Cardiac muscle cell (in vitro differentiated cells and primary cell): ENCODE measurements at regions not wholly inside any gene's neighbourhood (a gene's known extent, or its start where the extent isn't known, plus 50 kb on each side); places are given as distances from the start of the nearest gene placed in this dataset.
A peak's percentile ranks its signal among the peaks of the same experiment; 100 is the strongest.

Experiments used
- DNase-seq, 2 donors: peaks; one replicate each; pipeline versions ENCODE4 v3.0.0 to v3.0.0-alpha.2; 2010 to 2017; ENCODE audit warnings: low read depth in 1 of 2, low spot score in 1 of 2
- H3K27ac ChIP-seq: fragments of 200-600 bp; sonication (generic); 2 replicates; pipeline ENCODE4 v1.5.1; 2016
- H3K27me3 ChIP-seq: fragments of 200-600 bp; sonication (generic); 2 replicates; pipeline ENCODE4 v1.6.0; 2016; ENCODE audit warnings: control low read depth
- H3K36me3 ChIP-seq: fragments of 200-600 bp; sonication (generic); 2 replicates; pipeline ENCODE4 v1.5.1; 2016; ENCODE audit warnings: control low read depth
- H3K4me1 ChIP-seq: fragments of 200-600 bp; sonication (generic); 2 replicates; pipeline ENCODE4 v1.8.1; 2017; ENCODE audit warnings: low read depth, mild to moderate bottlenecking, mixed run types
- H3K4me3 ChIP-seq: fragments of 200-600 bp; sonication (generic); 2 replicates; pipeline ENCODE4 v1.5.1; 2016; ENCODE audit warnings: mild to moderate bottlenecking
- H3K9me3 ChIP-seq: fragments of 200-600 bp; sonication (generic); 2 replicates; pipeline ENCODE4 v1.5.1; 2017; ENCODE audit warnings: low read depth, mild to moderate bottlenecking, control low read depth
- TF ChIP-seq, protein P1 (sequence below): IDR thresholded peaks from 2 replicates; pipeline ENCODE4 v1.5.1; 2012; ENCODE audit warnings: low read depth, mild to moderate bottlenecking, low read length

DNA sequence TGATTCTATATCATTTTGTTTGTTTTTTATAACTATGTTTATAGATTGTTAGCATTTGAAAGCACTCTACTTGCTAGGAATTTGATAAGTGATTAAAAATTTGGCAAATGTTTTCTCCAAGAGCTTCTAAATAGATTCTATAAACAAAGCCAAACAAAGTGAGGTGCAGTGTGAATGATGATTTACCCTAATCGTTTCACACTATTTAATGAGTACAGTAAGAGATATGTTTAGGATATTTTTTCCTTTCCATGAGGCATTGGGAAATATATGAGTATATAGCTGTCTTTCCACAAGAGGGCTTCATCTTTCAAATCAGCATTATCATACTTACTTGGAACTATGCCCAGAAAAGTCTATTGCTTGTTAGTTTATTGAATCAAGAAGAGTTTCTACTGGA is 277.0 kb upstream of the BRINP3 start:
- Histone ChIP-seq H3K27me3 (no peaks in the 10 kb centered on the region), H3K9me3 (no peaks in the 10 kb centered on the region), H3K4me3 (no peak overlapping the region), H3K27ac (no peak overlapping the region), H3K4me1 (peaks cover 3% of the 10 kb centered on the region), H3K36me3 (no peaks in the 10 kb centered on the region)
- TF ChIP-seq, protein P1, sequence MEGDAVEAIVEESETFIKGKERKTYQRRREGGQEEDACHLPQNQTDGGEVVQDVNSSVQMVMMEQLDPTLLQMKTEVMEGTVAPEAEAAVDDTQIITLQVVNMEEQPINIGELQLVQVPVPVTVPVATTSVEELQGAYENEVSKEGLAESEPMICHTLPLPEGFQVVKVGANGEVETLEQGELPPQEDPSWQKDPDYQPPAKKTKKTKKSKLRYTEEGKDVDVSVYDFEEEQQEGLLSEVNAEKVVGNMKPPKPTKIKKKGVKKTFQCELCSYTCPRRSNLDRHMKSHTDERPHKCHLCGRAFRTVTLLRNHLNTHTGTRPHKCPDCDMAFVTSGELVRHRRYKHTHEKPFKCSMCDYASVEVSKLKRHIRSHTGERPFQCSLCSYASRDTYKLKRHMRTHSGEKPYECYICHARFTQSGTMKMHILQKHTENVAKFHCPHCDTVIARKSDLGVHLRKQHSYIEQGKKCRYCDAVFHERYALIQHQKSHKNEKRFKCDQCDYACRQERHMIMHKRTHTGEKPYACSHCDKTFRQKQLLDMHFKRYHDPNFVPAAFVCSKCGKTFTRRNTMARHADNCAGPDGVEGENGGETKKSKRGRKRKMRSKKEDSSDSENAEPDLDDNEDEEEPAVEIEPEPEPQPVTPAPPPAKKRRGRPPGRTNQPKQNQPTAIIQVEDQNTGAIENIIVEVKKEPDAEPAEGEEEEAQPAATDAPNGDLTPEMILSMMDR = peak; percentile 16
- DNase-seq = peak in 1 of 2 donors; percentile 75

- Histone ChIP-seq H3K4me3 (no peak overlapping the region), H3K27ac (no peak overlapping the region), H3K36me3 (no peaks in the 10 kb centered on the region), H3K4me1 (no peaks in the 10 kb centered on the region), H3K27me3 (no peaks in the 10 kb centered on the region), H3K9me3 (no peaks in the 10 kb centered on the region)
- no peak for DNase-seq
- TF ChIP-seq, protein P1 = no peak
Measured at GRCh38 chr1:190759807-190760206, 282.1 kb upstream of the BRINP3 start.

DNA sequence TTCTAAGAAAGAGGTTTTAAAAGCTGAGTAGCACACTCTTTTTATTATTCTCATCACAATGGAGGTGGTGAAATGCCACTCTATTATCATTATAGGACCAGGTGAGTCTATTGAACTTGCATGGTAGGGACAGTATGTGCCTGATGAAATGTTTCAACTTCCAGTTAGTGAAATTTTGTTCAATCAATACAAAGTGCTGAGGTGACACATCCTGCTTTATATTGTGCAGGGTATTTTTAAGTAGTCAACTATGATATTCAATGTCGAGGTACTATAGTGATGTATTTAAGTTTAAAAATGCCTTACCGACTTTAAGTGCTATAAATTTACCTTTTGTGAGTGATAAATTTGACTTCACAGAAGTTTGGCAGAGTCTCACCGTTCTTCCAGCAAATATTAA is 284.7 kb upstream of the BRINP3 start:
- no peak overlapping the region for H3K4me3 ChIP-seq
- no peak overlapping the region for H3K27ac ChIP-seq
- no peaks in the 10 kb centered on the region for H3K36me3 ChIP-seq
- TF ChIP-seq, protein P1 = no peak
- no peaks in the 10 kb centered on the region for H3K4me1 ChIP-seq
- no peaks in the 10 kb centered on the region for H3K27me3 ChIP-seq
- no peak for DNase-seq
- H3K9me3 ChIP-seq = no peaks in the 10 kb centered on the region

GRCh38 chr1:190792873-190793272 is 315.2 kb upstream of the BRINP3 start:
- Histone ChIP-seq H3K27me3 (no peaks in the 10 kb centered on the region), H3K9me3 (no peaks in the 10 kb centered on the region), H3K4me3 (no peak overlapping the region), H3K27ac (no peak overlapping the region), H3K4me1 (no peaks in the 10 kb centered on the region), H3K36me3 (no peaks in the 10 kb centered on the region)
- TF ChIP-seq, protein P1 = no peak
- DNase-seq = no peak

DNA sequence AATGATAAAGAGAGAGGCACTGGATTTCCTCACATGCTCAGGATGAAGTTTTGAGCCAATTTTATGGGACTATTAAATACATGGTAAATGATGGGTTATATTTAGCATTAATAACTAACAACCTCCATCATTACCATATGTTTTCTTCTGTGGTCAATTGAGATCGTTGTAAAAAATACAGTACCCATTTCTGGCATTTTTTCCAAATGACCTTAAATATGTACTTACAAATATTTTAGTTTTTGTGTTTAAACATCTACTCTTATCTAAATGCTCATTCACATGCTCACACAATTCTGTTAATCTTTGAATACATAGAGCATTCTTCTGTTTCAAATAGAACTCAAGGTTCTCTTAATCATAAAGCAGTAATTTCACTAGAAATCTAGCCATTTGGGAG is 330.0 kb upstream of the BRINP3 start:
- no peaks in the 10 kb centered on the region for H3K27me3 ChIP-seq
- no peaks in the 10 kb centered on the region for H3K36me3 ChIP-seq
- DNase-seq = no peak
- no peak overlapping the region for H3K4me3 ChIP-seq
- no peak overlapping the region for H3K27ac ChIP-seq
- no peaks in the 10 kb centered on the region for H3K4me1 ChIP-seq
- TF ChIP-seq, protein P1 = no peak
- H3K9me3 ChIP-seq = no peaks in the 10 kb centered on the region

DNA sequence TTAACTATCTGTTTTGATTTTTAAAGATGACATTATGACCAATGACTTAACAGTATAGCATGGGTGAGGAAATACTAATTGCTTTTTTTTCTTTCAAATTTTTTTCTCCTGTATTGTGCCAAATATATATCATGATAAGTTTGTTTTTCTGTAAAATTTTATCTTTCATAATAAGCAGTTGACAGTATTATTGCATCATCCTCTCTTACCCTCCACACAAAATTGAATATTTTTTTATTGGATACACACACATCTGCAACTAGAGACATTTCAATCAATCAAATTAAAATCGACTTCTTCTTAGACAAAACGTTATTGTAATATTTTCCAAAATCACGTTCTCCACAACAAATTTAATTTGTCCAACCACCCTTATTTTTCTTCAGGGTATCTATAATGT is 330.4 kb upstream of the BRINP3 start:
- H3K27ac ChIP-seq = no peak overlapping the region
- no peaks in the 10 kb centered on the region for H3K9me3 ChIP-seq
- TF ChIP-seq, protein P1 = no peak
- DNase-seq = no peak
- H3K27me3 ChIP-seq = no peaks in the 10 kb centered on the region
- H3K4me1 ChIP-seq = no peaks in the 10 kb centered on the region
- H3K4me3 ChIP-seq = no peak overlapping the region
- H3K36me3 ChIP-seq = no peaks in the 10 kb centered on the region
